HepG2 (cell line): ENCODE measurements at regions not wholly inside any gene's neighbourhood (a gene's known extent, or its start where the extent isn't known, plus 50 kb on each side); places are given as distances from the start of the nearest gene placed in this dataset.

Source experiments
- ATAC-seq: fragments of 200-7000 bp; cut with Tn5 transposase; 3 replicates; pipeline ENCODE4 v1.9.1; 2020; ENCODE audit warnings: mild to moderate bottlenecking, moderate library complexity
- BruUV-seq: library from RNA; stranded (reverse); fragments of 400-500 nt; replicated peaks from 2 replicates; lab custom pipeline; 2021; lab: Mats Ljungman, UMichigan
- CTCF ChIA-PET: fragments of 300-600 bp; formaldehyde crosslinking; extraction: SDS; loops from one replicate; lab custom pipeline; 2021; ENCODE audit warnings: low total read pairs, inconsistent platforms, low intra/inter-chr PET ratio; lab: Yijun Ruan, JAX
- POLR2A ChIA-PET: fragments of 350-600 bp; sonication (Branson Sonifier 250); formaldehyde crosslinking; loops from one replicate; lab custom pipeline; 2020; ENCODE audit warnings: antibody characterized with exemption, inconsistent platforms; lab: Yijun Ruan, JAX
- DNase-seq: peaks from one replicate; pipeline ENCODE4 v3.0.0-alpha.2; 2015; ENCODE audit warnings: low spot score
- FAIRE-seq: peaks from 3 replicates; lab custom pipeline; 2011; peaks lifted over from hg19 to GRCh38; lab: Jason Lieb, UNC
- H2AFZ ChIP-seq: one replicate; pipeline ENCODE4 v1.6.1; 2011; ENCODE audit warnings: low read length, inconsistent platforms
- H3K27ac ChIP-seq: fragments of 300-600 bp; 3 replicates; pipeline ENCODE4 v1.8.0; 2011; ENCODE audit warnings: mixed run types, mild to moderate bottlenecking, mixed read lengths, low read length, inconsistent platforms; ENCODE audit not compliant: insufficient read depth; ENCODE audit errors: extremely low read length
- H3K27me3 ChIP-seq, 2 experiments: fragments of 200-600 bp in 1 of 2; 2 replicates in 1 of 2; 3 replicates in 1 of 2; pipeline versions ENCODE4 v1.6.0 to v1.8.0; 2011; ENCODE audit warnings: low read length in 2 of 2, mild to moderate bottlenecking in 2 of 2, moderate library complexity in 2 of 2, inconsistent platforms in 1 of 2; ENCODE audit not compliant: insufficient read depth in 2 of 2, control insufficient read depth in 1 of 2
- H3K36me3 ChIP-seq, 2 experiments: fragments of 200-600 bp in 1 of 2; replicated peaks in 1 of 2; 2 replicates in 1 of 2; 3 replicates in 1 of 2; pipeline versions ENCODE4 v1.5.1 to v1.8.0; 2011; ENCODE audit warnings: low read length in 2 of 2, inconsistent platforms in 1 of 2; ENCODE audit not compliant: insufficient read depth in 2 of 2, control insufficient read depth in 1 of 2
- H3K4me1 ChIP-seq: 2 replicates; pipeline ENCODE4 v1.5.1; 2012; ENCODE audit warnings: low read length, inconsistent platforms; ENCODE audit not compliant: insufficient read depth
- H3K4me2 ChIP-seq: 2 replicates; pipeline ENCODE4 v1.6.0; 2011; ENCODE audit warnings: low read depth, low read length, inconsistent platforms
- H3K4me3 ChIP-seq, 3 experiments: fragments of 200-600 bp in 1 of 3; sonication (generic), shearing (Covaris generic) in 1 of 3; replicated peaks in 1 of 3; 2 replicates each; pipeline ENCODE4 v1.5.1; 2011 to 2016; ENCODE audit warnings: low read length in 3 of 3, inconsistent platforms in 2 of 3, low read depth in 2 of 3, mild to moderate bottlenecking in 2 of 3, control low read depth in 1 of 3, mixed read lengths in 1 of 3; ENCODE audit not compliant: insufficient read depth in 1 of 3
- H3K79me2 ChIP-seq: one replicate; pipeline ENCODE4 v1.6.1; 2011; ENCODE audit warnings: low read length, inconsistent platforms; ENCODE audit not compliant: insufficient read depth
- H3K9ac ChIP-seq: 2 replicates; pipeline ENCODE4 v1.6.0; 2011; ENCODE audit warnings: mild to moderate bottlenecking, low read depth, low read length, inconsistent platforms; ENCODE audit not compliant: insufficient read depth
- H3K9me3 ChIP-seq: 2 replicates; pipeline ENCODE4 v1.5.1; 2012; ENCODE audit warnings: mild to moderate bottlenecking, low read length
- H4K20me1 ChIP-seq: 2 replicates; pipeline ENCODE4 v1.6.0; 2011; ENCODE audit warnings: inconsistent platforms, mild to moderate bottlenecking, low read length, moderate library complexity; ENCODE audit not compliant: insufficient read depth
- EHMT2 ChIP-seq: fragments of 200-600 bp; sonication (generic); IDR thresholded peaks from 2 replicates; pipeline ENCODE4 v1.7.0; 2017; ENCODE audit warnings: antibody characterized with exemption, low read depth, low read length, borderline replicate concordance
- PAF1 ChIP-seq: IDR thresholded peaks from 2 replicates; pipeline ENCODE4 v1.6.1; 2016; ENCODE audit warnings: missing genetic modification reagents, missing compliant biosample characterization
- ZNF501 ChIP-seq: sonication (generic); formaldehyde crosslinking; IDR thresholded peaks from 2 replicates; pipeline ENCODE4 v1.5.1; 2020; ENCODE audit warnings: mild to moderate bottlenecking, moderate library complexity, missing genetic modification reagents
- whole genome bisulfite sequencing: methylation state at CpG from one replicate; pipeline ENCODE4 v1.1.6; 2017; ENCODE audit warnings: low lambda C conversion rate; 5-methylcytosine and 5-hydroxymethylcytosine counted together
- in situ Hi-C: cut with HindIII; loops from 2 replicates; pipeline ENCODE4 v1.10.0; 2017; ENCODE audit warnings: low pct_unique_long_range_greater_than_20kb; ENCODE audit not compliant: extremely low pct_ligation_motif_present
- intact Hi-C: fragments of 100-400 bp; cut with micrococcal nuclease; formaldehyde crosslinking; loops from one replicate; pipeline ENCODE4 v1.10.0; 2022; ENCODE audit not compliant: unreplicated experiment
- TF ChIP-seq, protein P1 (sequence below): sonication (generic); formaldehyde crosslinking; IDR thresholded peaks from 2 replicates; pipeline ENCODE4 v1.5.0; 2020; ENCODE audit warnings: mild to moderate bottlenecking, missing genetic modification reagents
- TF ChIP-seq, protein P2 (sequence below): sonication (generic); formaldehyde crosslinking; IDR thresholded peaks from 2 replicates; pipeline ENCODE4 v1.4.0; 2020; ENCODE audit warnings: missing genetic modification reagents

DNA sequence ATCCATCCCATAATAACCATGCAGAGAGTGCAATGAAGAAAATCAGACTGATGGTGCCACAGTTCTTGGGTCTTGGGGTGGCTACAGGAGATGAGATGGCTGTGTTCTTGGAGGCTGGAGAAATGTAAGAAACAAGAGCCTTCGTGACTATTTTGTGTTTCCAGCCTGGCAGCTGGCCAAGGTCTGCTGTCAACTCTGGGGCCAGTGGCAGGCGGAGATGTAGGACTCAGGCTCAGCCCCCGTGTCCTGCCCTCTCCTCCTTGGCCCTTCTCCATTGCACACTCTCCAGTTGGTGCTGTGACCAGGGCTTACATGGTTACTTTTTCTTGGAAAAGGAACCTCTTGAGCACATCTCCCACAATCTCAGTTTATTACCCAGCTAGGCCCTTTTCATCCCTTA is 235.4 kb downstream of the DMRT2 start (continued):
- TF ChIP-seq, protein P1, sequence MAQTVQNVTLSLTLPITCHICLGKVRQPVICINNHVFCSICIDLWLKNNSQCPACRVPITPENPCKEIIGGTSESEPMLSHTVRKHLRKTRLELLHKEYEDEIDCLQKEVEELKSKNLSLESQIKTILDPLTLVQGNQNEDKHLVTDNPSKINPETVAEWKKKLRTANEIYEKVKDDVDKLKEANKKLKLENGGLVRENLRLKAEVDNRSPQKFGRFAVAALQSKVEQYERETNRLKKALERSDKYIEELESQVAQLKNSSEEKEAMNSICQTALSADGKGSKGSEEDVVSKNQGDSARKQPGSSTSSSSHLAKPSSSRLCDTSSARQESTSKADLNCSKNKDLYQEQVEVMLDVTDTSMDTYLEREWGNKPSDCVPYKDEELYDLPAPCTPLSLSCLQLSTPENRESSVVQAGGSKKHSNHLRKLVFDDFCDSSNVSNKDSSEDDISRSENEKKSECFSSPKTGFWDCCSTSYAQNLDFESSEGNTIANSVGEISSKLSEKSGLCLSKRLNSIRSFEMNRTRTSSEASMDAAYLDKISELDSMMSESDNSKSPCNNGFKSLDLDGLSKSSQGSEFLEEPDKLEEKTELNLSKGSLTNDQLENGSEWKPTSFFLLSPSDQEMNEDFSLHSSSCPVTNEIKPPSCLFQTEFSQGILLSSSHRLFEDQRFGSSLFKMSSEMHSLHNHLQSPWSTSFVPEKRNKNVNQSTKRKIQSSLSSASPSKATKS, result no peak

DNA sequence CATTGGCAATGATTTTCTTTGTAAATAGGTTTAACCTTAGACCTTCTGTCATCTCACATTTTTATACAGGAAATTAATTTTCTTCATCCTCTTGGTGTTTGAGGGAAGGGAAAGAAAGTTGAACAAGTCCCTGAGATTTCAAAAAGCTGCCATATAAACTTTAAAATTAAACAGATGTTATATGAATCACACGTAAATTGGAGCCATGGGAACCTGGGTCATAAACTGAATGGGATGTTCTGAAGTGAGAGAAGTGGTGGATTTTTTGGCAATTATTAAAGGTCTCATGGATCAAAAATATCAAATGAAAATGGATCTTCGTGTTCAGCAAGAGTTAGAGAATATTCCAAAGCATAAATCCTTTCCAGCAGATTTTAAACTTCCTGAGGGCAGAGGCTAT is 242.2 kb downstream of the DMRT2 start:
- Histone ChIP-seq H4K20me1 (no peaks in the 10 kb centered on the region), H3K9me3 (no peaks in the 10 kb centered on the region), H3K27me3 (no peaks in the 10 kb centered on the region), H3K9ac (no peak overlapping the region)
- ATAC-seq (no peak), DNase-seq (no peak)
- intact Hi-C loops (no loop called here), in situ Hi-C loops (no loop called here)
- ChIA-PET POLR2A (no interaction called here), CTCF (no interaction called here)
- TF ChIP-seq PAF1 (no peak), EHMT2 (no peak), ZNF501 (no peak)
- TF ChIP-seq, protein P2, sequence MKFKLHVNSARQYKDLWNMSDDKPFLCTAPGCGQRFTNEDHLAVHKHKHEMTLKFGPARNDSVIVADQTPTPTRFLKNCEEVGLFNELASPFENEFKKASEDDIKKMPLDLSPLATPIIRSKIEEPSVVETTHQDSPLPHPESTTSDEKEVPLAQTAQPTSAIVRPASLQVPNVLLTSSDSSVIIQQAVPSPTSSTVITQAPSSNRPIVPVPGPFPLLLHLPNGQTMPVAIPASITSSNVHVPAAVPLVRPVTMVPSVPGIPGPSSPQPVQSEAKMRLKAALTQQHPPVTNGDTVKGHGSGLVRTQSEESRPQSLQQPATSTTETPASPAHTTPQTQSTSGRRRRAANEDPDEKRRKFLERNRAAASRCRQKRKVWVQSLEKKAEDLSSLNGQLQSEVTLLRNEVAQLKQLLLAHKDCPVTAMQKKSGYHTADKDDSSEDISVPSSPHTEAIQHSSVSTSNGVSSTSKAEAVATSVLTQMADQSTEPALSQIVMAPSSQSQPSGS (CRISPR knock-in tag), result no peak
- TF ChIP-seq, all 625 proteins: peak for 0
- Histone ChIP-seq H2AFZ (no peak overlapping the region), H3K4me2 (no peak overlapping the region), H3K27ac (no peak overlapping the region), H3K4me3 (no peak overlapping the region), H3K36me3 (no peaks in the 10 kb centered on the region), H3K4me1 (no peaks in the 10 kb centered on the region), H3K79me2 (no peaks in the 10 kb centered on the region)
- BruUV-seq, result no TSS peak
- no peak for FAIRE-seq
- WGBS, result 14% methylated on average over 2 of the region's 2 CpGs
